ENCODE measurements at regions not wholly inside any gene's neighbourhood (a gene's known extent, or its start where the extent isn't known, plus 50 kb on each side); places are given as distances from the start of the nearest gene placed in this dataset.

DNA sequence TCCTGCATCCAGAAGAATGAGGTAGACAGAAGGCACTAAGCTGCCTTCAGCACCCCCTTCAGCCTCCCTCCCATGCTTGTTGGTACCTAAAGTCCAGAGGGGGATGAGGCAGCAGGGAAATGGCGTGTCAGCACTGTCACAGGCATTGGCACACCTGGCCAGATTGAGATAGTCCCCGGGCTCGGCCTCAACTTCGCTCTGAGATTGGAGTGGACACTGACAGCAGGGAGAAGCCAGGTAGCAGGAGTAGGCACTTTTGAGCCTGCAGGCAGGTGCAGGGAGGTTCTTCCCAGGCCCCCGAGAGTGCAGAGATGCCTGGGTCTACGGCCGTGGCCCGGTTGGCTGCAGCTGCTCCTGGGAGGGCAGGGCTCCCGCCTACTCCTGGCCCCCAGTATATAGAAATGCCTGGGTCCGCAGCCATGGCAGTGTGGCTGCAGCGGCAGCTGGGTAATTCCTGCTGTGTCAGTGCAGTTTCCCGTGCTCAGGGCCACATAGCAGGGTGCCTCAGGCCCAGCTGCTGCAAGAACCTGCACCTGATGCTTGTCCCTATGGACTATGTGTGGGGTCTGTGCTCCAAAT lies 160.3 kb downstream of the SLITRK6 start:
- TF ChIP-seq, protein P1, sequence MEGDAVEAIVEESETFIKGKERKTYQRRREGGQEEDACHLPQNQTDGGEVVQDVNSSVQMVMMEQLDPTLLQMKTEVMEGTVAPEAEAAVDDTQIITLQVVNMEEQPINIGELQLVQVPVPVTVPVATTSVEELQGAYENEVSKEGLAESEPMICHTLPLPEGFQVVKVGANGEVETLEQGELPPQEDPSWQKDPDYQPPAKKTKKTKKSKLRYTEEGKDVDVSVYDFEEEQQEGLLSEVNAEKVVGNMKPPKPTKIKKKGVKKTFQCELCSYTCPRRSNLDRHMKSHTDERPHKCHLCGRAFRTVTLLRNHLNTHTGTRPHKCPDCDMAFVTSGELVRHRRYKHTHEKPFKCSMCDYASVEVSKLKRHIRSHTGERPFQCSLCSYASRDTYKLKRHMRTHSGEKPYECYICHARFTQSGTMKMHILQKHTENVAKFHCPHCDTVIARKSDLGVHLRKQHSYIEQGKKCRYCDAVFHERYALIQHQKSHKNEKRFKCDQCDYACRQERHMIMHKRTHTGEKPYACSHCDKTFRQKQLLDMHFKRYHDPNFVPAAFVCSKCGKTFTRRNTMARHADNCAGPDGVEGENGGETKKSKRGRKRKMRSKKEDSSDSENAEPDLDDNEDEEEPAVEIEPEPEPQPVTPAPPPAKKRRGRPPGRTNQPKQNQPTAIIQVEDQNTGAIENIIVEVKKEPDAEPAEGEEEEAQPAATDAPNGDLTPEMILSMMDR (IDR thresholded peaks at IDR 0.05) = no peak
- TF ChIP-seq POLR2A (IDR thresholded peaks at IDR 0.05) = no peak
- no peak for TF ChIP-seq POLR2AphosphoS5 (IDR thresholded peaks at IDR 0.05)

Data from upper lobe of left lung (tissue), 4 donors.